ENCODE measurements at regions not wholly inside any gene's neighbourhood (a gene's known extent, or its start where the extent isn't known, plus 50 kb on each side); places are given as distances from the start of the nearest gene placed in this dataset.

GRCh38 chr3:56985460-56985859 is 75.0 kb upstream of the SPATA12 start:
- no peak for DNase-seq (ENCODE audit: low read depth in 2 of 2)

- no peak for DNase-seq (ENCODE audit: low read depth in 2 of 2)
Observed at GRCh38 chr3:56983427-56983826, 77.0 kb upstream of the SPATA12 start.

DNA sequence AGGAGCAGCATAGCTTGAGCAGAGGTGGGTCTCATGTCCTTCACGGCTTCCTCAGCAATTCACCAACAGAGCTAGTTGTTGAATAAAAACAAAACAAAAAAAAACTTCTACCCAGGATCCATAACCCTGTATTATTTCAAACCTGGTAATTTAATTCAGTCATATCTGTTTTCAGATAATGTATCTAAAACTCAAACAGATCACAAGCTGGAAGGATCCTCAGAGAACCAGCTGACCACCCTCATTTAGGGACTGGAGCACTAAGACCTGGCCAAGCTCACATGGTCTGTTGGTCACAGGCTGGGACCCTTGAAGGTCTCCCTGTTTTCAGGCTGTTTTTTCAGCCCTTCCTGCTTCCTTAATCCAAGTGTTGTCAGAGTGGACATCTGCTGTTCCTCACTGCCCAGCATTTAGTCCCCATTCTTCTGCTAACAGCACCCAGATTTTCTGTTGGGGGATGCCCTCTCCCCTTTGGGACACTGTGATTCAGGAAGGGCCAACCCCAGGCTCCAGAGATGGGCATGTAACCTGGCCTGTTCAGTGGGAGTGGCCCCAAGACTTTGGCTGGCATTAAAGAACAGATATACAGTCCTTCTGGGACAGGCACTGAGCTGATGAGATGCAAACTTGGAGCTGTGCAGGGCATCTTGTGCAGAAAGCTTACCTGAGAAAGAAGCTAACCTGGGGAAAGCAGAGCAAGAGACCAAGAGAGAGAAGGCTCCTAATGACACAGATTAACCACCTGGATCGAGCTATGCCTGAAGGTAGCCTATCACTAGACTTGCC is 78.8 kb upstream of the SPATA12 start:
- no peak for DNase-seq (ENCODE audit: low read depth in 2 of 2)

GRCh38 chr3:56980798-56981390 is 79.6 kb upstream of the SPATA12 start:
- DNase-seq (ENCODE audit: low read depth in 2 of 2), result no peak

GRCh38 chr3:56980243-56980642 is 80.2 kb upstream of the SPATA12 start:
- no peak for DNase-seq (ENCODE audit: low read depth in 2 of 2)

- no peak for DNase-seq (ENCODE audit: low read depth in 2 of 2)
Observed at GRCh38 chr3:56979791-56980190, 80.7 kb upstream of the SPATA12 start.

DNA sequence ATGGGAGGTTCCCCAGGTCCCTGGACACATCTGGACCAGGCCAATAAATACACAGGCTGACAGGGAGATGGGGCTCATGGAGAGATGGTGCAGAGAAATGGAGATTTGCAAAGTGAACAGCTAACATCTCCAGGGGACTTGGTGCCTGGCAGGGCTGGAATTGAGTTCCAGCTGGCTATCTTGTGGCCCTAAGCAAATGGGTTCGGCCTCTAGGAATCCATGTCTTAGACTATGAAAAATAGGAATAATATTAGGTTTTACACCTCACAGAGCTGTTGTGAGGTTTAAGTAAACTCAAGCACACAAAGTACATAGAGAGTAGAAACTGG is 82.9 kb upstream of the SPATA12 start:
- no peak for DNase-seq (ENCODE audit: low read depth in 2 of 2)

- DNase-seq (ENCODE audit: low read depth in 2 of 2), result no peak
Observed at GRCh38 chr3:56976651-56977560, 83.6 kb upstream of the SPATA12 start.

GRCh38 chr3:56975567-56975966 is 84.9 kb upstream of the SPATA12 start:
- no peak for DNase-seq (ENCODE audit: low read depth in 2 of 2)

DNA sequence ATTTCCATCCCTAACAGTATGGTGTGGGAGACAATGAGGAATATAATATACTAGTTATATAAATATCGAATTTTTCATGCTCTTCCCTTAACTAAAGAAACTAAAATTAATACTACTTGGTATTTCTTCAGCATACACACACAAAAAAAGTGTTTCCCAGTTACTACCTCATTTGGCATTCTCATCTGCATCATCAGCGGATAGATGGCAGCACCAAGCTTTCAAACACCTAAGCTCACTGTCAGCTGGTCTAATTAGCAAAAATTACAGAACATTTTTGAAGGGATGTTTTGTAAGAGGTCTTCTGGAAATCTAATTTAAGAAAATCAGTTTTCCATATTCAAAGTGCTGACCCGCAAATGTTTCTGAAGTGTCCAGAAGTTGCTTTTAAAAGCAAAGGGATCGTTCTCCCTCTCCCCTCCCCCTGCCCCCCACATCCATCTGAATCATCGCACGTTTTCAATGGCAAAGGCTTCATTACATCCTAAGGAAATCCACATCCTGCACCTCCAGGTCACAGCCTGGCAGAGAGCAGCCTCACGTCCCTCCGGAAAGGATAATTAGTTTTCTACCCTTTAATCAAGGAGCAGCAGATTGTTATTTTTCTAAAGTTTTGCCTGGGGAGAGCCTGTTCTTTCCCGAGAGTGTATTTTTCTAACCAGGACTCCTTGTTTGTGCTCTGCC is 86.1 kb upstream of the SPATA12 start:
- DNase-seq (ENCODE audit: low read depth in 2 of 2), result no peak

DNA sequence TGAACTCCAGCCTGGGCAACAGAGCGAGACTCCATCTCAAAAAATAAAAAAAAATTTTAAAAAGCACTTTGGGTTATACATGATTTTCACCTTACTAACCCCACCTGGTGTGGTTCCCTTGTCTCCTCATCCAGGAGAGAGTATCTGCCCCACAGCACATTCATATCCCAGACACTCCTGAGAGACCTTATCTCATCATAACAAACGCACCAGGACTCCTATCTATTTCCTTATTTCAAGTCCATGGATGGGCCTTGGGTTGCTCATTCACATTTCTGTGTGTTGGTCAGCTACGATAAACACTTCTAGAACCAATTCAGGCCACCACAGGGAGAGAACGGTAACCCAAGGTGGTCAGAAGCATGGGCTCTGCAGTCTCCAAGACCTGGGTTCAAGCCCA is 88.6 kb upstream of the SPATA12 start:
- DNase-seq (ENCODE audit: low read depth in 2 of 2), result no peak

GRCh38 chr3:56971261-56971660 is 89.2 kb upstream of the SPATA12 start:
- no peak for DNase-seq (ENCODE audit: low read depth in 2 of 2)

DNA sequence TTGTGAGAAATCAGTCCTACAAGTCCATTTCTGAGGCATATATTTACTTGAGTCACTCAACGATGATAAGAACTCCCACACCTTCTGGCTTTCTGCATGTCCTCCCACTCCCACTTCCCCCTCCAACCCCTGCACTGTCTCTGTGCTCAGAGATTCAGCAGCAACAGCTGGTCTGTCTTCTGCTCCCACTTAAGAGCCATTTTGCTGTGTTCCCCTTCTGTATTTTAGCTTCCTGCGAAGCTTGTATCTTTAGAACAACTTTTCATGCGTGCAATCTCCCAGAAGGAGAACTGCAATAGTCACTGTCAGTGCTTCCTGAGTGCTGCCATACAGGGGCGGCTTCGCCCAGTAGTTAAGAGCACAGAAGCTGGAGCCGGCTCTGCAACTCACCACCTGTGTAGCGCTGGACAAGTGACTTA is 90.0 kb upstream of the SPATA12 start:
- no peak for DNase-seq (ENCODE audit: low read depth in 2 of 2)

GRCh38 chr3:56969851-56970250 is 90.6 kb upstream of the SPATA12 start:
- DNase-seq (ENCODE audit: low read depth in 2 of 2), result no peak

DNA sequence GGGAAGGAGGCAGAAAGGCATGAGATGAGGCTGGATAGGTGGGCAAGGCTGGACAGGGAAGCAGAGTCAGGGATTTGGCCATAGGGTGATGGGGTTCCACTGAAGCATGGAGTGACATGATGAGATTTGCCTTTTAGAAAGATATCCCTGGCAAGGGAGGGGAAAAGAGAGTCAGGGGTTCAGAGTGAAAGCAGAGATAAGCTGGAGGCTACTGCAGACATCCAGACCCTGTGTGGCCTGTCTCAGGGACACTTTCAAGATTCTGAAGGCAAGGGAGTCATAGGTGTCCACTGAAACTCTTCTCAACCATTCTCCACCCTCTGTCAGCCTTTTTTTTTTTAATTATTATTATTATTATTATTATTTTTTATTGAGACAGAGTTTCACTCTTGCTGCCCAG is 94.0 kb upstream of the SPATA12 start:
- DNase-seq (ENCODE audit: low read depth in 2 of 2), result no peak

GRCh38 chr3:56966104-56966503 is 94.4 kb upstream of the SPATA12 start:
- DNase-seq (ENCODE audit: low read depth in 2 of 2), result no peak

DNA sequence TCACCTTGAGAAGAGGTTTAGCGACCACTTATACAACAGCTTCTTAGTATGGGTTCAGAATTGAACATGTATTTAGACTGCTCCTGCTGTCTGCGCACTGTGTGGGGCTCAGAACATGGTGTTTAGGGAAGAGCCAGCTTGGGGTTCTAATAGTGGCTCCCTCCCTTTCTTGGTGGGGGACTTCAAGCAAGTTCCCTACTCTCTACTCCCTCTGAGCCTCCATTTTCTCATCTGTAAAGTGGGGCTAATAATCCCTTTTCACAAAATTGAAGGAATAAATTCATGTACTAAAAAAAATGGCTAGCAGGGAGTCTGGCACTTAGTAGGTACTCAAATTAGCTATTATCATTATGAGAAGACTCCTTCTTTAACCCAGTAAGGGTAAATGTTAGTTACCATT is 97.5 kb upstream of the SPATA12 start:
- no peak for DNase-seq (ENCODE audit: low read depth in 2 of 2)

GRCh38 chr3:56962206-56962605 is 98.3 kb upstream of the SPATA12 start:
- no peak for DNase-seq (ENCODE audit: low read depth in 2 of 2)

DNA sequence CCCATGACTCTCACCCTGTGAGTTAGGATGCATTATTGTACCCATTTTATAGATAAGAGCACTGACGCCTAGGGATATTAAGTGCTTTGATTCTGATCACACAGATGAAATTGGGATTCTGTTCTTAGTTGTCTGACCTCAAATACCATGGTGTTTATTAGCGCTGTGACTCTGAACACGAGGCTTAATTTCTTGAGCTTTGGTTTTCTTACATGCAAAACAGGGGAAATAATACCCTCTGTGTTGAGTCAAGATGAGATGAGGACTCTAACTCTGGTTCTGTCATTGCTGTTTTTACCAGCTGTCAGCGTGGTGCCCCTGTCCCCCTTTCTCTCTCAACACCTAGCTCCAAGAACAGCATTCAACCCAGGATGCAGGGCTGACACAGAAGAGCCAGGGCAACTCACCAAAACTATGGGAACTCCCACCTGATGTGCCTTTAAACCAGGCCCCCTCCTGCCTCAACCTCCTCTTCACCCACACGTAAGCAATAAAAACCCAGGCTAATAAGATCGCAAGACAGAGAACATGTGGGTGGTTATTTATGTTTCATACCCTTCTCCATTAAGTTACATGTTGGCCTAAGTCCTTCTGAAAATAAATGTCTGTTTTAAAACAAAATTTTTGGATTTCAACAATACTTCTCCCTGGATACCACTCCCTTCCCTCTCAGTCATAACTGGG is 100.1 kb upstream of the SPATA12 start:
- no peak for DNase-seq (ENCODE audit: low read depth in 2 of 2)

GRCh38 chr3:56958879-56959278 is 101.6 kb upstream of the SPATA12 start:
- DNase-seq (ENCODE audit: low read depth in 2 of 2), result no peak

- no peak for DNase-seq (ENCODE audit: low read depth in 2 of 2)
Observed at GRCh38 chr3:56957522-56957921, 102.9 kb upstream of the SPATA12 start.

DNA sequence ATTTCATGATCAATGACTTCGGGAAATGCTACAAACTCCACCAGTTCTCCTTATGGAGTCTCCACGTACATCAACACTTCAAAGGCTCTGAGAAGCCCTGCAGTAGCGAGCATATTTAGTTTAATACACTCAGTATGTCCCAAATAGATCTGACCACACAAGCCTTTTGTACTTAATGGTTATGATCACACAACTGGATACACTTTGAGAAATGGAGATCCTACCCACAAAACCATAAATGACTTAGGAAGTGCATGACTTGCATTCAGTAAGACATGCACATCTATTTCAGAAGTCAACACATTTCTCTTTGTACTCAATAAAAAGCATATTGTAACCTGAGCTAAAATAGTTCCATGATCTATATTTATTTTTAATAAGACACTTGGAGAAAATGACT is 103.6 kb upstream of the SPATA12 start:
- no peak for DNase-seq (ENCODE audit: low read depth in 2 of 2)
